ENCODE measurements at regions not wholly inside any gene's neighbourhood (a gene's known extent, or its start where the extent isn't known, plus 50 kb on each side); places are given as distances from the start of the nearest gene placed in this dataset.
"Not testable (repeated sequence)": the region's sequence is repeated elsewhere in the genome, so short reads cannot be mapped to it uniquely, and the experiment has no call there.

DNA sequence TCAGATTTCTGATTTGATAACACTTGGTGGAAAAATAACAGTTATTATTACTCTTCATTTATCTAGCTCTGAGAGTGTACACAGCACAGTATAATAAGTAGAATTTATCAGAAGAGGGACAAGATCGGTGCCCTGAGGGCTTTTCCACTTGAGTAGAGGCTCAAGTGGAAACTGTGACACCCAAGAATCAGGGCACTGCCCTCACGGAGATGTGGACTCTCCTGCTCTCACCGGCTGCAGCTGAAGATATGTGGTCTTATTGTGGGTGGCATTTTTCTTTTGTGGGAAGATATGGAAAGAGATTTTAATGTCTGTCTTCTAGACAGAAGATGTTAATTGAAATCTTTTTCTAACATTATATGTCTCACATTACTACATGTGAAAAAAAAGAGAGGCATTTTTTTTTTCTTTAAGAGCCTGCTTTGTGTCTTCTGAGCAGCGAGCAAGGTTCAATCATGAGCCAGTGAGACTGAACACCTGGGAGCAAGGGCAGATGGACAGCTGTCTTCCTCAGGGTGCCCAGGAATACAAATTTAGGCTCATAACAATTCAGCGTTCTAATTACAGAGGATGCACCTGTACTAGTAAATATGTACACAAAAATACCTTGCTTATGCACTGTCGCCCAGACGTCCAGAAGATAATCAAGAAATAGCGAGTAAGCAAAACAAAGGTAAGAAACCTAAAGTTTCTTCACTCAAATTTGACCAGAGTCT is 1098.2 kb upstream of the FANCL start:
- intact Hi-C loops (cut with micrococcal nuclease; ENCODE audit: unreplicated experiment) (no loop called here), in situ Hi-C loops (cut with HindIII; ENCODE audit: low pct_unique_long_range_greater_than_20kb, low sequenced_read_pairs) (no loop called here)
- Histone ChIP-seq H3K4me3 (ENCODE audit: low read depth in 2 of 2, low read length in 2 of 2) (no peak overlapping the region), H3K27ac (ENCODE audit: low read length) (no peak overlapping the region), H3K4me1 (ENCODE audit: control insufficient read depth, insufficient read depth, low read length) (no peaks in the 10 kb centered on the region), H3K9me3 (ENCODE audit: control insufficient read depth, insufficient read depth, low read depth, low read length) (no peaks in the 10 kb centered on the region), H3K27me3 (ENCODE audit: control insufficient read depth, insufficient read depth, low read length) (no peaks in the 10 kb centered on the region), H3K36me3 (ENCODE audit: control insufficient read depth, insufficient read depth, low read length) (no peaks in the 10 kb centered on the region)
- ATAC-seq (no peak), DNase-seq (ENCODE audit: low read depth, low spot score) (no peak)
- ChIA-PET CTCF (no interaction called here), POLR2A (interaction anchor here (0.7 kb wide), 1 partner anchor 63 kb away, joined by 3 read pairs; no protein-coding TSS in a partner anchor)
- no TSS peak for BruUV-seq (replicated peaks)
- TF ChIP-seq, protein P1, sequence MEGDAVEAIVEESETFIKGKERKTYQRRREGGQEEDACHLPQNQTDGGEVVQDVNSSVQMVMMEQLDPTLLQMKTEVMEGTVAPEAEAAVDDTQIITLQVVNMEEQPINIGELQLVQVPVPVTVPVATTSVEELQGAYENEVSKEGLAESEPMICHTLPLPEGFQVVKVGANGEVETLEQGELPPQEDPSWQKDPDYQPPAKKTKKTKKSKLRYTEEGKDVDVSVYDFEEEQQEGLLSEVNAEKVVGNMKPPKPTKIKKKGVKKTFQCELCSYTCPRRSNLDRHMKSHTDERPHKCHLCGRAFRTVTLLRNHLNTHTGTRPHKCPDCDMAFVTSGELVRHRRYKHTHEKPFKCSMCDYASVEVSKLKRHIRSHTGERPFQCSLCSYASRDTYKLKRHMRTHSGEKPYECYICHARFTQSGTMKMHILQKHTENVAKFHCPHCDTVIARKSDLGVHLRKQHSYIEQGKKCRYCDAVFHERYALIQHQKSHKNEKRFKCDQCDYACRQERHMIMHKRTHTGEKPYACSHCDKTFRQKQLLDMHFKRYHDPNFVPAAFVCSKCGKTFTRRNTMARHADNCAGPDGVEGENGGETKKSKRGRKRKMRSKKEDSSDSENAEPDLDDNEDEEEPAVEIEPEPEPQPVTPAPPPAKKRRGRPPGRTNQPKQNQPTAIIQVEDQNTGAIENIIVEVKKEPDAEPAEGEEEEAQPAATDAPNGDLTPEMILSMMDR (IDR thresholded peaks at IDR 0.05) = no peak
- TF ChIP-seq TCF7L2 (IDR thresholded peaks at IDR 0.05; ENCODE audit: low read depth, low read length) (no peak), SIN3A (IDR thresholded peaks at IDR 0.05; ENCODE audit: borderline replicate concordance, insufficient read depth, low read depth, low read length) (no peak), POLR2AphosphoS5 (IDR thresholded peaks at IDR 0.05; ENCODE audit: low read depth, low read length) (no peak)
- TF ChIP-seq, protein P2, sequence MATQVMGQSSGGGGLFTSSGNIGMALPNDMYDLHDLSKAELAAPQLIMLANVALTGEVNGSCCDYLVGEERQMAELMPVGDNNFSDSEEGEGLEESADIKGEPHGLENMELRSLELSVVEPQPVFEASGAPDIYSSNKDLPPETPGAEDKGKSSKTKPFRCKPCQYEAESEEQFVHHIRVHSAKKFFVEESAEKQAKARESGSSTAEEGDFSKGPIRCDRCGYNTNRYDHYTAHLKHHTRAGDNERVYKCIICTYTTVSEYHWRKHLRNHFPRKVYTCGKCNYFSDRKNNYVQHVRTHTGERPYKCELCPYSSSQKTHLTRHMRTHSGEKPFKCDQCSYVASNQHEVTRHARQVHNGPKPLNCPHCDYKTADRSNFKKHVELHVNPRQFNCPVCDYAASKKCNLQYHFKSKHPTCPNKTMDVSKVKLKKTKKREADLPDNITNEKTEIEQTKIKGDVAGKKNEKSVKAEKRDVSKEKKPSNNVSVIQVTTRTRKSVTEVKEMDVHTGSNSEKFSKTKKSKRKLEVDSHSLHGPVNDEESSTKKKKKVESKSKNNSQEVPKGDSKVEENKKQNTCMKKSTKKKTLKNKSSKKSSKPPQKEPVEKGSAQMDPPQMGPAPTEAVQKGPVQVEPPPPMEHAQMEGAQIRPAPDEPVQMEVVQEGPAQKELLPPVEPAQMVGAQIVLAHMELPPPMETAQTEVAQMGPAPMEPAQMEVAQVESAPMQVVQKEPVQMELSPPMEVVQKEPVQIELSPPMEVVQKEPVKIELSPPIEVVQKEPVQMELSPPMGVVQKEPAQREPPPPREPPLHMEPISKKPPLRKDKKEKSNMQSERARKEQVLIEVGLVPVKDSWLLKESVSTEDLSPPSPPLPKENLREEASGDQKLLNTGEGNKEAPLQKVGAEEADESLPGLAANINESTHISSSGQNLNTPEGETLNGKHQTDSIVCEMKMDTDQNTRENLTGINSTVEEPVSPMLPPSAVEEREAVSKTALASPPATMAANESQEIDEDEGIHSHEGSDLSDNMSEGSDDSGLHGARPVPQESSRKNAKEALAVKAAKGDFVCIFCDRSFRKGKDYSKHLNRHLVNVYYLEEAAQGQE (IDR thresholded peaks at IDR 0.05; ENCODE audit: insufficient read depth in 1 of 2, low read depth in 2 of 2, low read length in 1 of 2) = no peak

DNA sequence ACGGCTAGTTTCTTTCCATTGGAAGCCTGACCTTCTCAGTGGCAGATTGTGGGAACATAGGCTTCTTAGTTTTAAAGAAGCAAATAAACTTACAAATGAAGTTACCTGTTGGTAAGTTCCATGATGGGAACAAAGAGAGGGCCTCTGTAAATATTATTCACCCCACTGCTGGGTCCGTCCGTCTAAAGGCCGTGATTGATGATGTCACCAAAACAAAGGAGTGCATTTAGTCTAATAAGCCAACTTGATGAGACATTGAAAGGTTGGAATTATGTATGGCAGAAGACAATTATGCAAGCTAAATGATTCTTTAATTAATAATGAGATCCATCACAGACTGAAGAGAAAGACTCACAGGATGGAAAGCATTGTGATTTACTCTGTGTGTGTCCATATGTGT is 1091.9 kb upstream of the FANCL start:
- in situ Hi-C loops (cut with HindIII; ENCODE audit: low pct_unique_long_range_greater_than_20kb, low sequenced_read_pairs) (no loop called here), intact Hi-C loops (cut with micrococcal nuclease; ENCODE audit: unreplicated experiment) (no loop called here)
- Histone ChIP-seq H3K4me1 (ENCODE audit: control insufficient read depth, insufficient read depth, low read length) (no peaks in the 10 kb centered on the region), H3K27ac (ENCODE audit: low read length) (no peak overlapping the region), H3K9me3 (ENCODE audit: control insufficient read depth, insufficient read depth, low read depth, low read length) (no peaks in the 10 kb centered on the region), H3K27me3 (ENCODE audit: control insufficient read depth, insufficient read depth, low read length) (no peaks in the 10 kb centered on the region), H3K36me3 (ENCODE audit: control insufficient read depth, insufficient read depth, low read length) (no peaks in the 10 kb centered on the region), H3K4me3 (ENCODE audit: low read depth in 2 of 2, low read length in 2 of 2) (no peak overlapping the region)
- CTCF ChIA-PET = no interaction called here
- ATAC-seq (no peak), DNase-seq (ENCODE audit: low read depth, low spot score) (no peak)
- POLR2A ChIA-PET = no interaction called here
- no peak for TF ChIP-seq POLR2AphosphoS5 (IDR thresholded peaks at IDR 0.05; ENCODE audit: low read depth, low read length)
- no peak for TF ChIP-seq SIN3A (IDR thresholded peaks at IDR 0.05; ENCODE audit: borderline replicate concordance, insufficient read depth, low read depth, low read length)
- TF ChIP-seq, protein P2 (IDR thresholded peaks at IDR 0.05; ENCODE audit: insufficient read depth in 1 of 2, low read depth in 2 of 2, low read length in 1 of 2) = no peak
- no peak for TF ChIP-seq TCF7L2 (IDR thresholded peaks at IDR 0.05; ENCODE audit: low read depth, low read length)
- TF ChIP-seq, protein P1 (IDR thresholded peaks at IDR 0.05) = no peak
- no TSS peak for BruUV-seq (replicated peaks)

DNA sequence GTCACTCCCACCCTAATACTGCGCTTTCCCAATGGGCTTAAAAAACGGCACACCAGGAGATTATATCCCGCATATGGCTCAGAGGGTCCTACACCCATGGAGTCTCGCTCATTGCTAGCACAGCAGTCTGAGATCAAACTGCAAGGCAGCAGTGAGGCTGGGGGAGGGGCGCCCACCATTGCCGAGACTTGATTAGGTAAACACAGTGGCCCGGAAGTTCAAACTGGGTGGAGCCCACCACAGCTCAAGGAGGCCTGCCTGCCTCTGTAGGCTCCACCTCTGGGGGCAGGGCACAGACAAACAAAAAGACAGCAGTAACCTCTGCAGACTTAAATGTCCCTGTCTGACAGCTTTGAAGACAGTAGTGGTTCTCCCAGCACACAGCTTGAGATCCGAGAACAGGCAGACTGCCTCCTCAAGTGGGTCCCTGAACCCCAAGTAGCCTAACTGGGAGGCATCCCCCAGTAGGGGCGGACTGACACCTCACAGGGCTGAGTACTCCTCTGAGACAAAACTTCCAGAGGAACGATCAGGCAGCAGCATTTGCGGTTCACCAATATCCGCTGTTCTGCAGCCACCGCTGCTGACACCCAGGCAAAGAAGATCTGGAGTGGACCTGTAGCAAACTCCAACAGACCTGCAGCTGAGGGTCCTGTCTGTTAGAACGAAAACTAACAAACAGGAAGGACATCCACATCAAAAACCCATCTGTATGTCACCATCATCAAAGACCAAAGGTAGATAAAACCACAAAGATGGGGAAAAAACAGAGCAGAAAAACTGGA is 1085.6 kb upstream of the FANCL start:
- intact Hi-C loops (cut with micrococcal nuclease; ENCODE audit: unreplicated experiment); BruUV-seq (replicated peaks); H3K36me3 ChIP-seq (ENCODE audit: control insufficient read depth, insufficient read depth, low read length); H3K27ac ChIP-seq (ENCODE audit: low read length); ATAC-seq; H3K9me3 ChIP-seq (ENCODE audit: control insufficient read depth, insufficient read depth, low read depth, low read length); H3K4me1 ChIP-seq (ENCODE audit: control insufficient read depth, insufficient read depth, low read length); DNase-seq (ENCODE audit: low read depth, low spot score); POLR2A ChIA-PET; CTCF ChIA-PET; H3K4me3 ChIP-seq (ENCODE audit: low read depth in 2 of 2, low read length in 2 of 2); in situ Hi-C loops (cut with HindIII; ENCODE audit: low pct_unique_long_range_greater_than_20kb, low sequenced_read_pairs); H3K27me3 ChIP-seq (ENCODE audit: control insufficient read depth, insufficient read depth, low read length): not testable (repeated sequence)
